GM12874 (cell line): ENCODE measurements at regions not wholly inside any gene's neighbourhood (a gene's known extent, or its start where the extent isn't known, plus 50 kb on each side); places are given as distances from the start of the nearest gene placed in this dataset.

Experiments
- CTCF ChIP-seq: IDR thresholded peaks from 2 replicates; pipeline ENCODE4 v1.5.1; 2011; ENCODE audit warnings: low read depth, mild to moderate bottlenecking, control low read depth, low read length, moderate library complexity; ENCODE audit not compliant: insufficient read depth

- no peak for TF ChIP-seq CTCF
These were observed 1303.1 kb upstream of the TMEM132C start for GRCh38 chr12:126963825-126964224.

- TF ChIP-seq CTCF = no peak
These were observed 1300.5 kb upstream of the TMEM132C start for GRCh38 chr12:126966498-126966897.

- TF ChIP-seq CTCF = no peak
These were observed 1299.8 kb upstream of the TMEM132C start for GRCh38 chr12:126967152-126967551.

- TF ChIP-seq CTCF = no peak
These were observed 1292.2 kb upstream of the TMEM132C start for GRCh38 chr12:126974779-126975178.

- no peak for TF ChIP-seq CTCF
These were observed 1290.4 kb upstream of the TMEM132C start for GRCh38 chr12:126976579-126976978.

GRCh38 chr12:126982707-126983106 is 1284.3 kb upstream of the TMEM132C start:
- TF ChIP-seq CTCF = no peak

GRCh38 chr12:126989532-126989931 is 1277.4 kb upstream of the TMEM132C start:
- TF ChIP-seq CTCF = no peak

- no peak for TF ChIP-seq CTCF
These were observed 1273.1 kb upstream of the TMEM132C start for GRCh38 chr12:126993898-126994297.
